HG03439 (cell line): ENCODE measurements at regions not wholly inside any gene's neighbourhood (a gene's known extent, or its start where the extent isn't known, plus 50 kb on each side); places are given as distances from the start of the nearest gene placed in this dataset.
"Not testable (repeated sequence)": the region's sequence is repeated elsewhere in the genome, so short reads cannot be mapped to it uniquely, and the experiment has no call there.

ENCODE experiments used
- ATAC-seq: cut with Tn5 transposase; IDR thresholded peaks from one replicate; pipeline ENCODE4 v1.9.1; 2021; ENCODE audit warnings: mild to moderate bottlenecking, moderate library complexity; ENCODE audit not compliant: unreplicated experiment

DNA sequence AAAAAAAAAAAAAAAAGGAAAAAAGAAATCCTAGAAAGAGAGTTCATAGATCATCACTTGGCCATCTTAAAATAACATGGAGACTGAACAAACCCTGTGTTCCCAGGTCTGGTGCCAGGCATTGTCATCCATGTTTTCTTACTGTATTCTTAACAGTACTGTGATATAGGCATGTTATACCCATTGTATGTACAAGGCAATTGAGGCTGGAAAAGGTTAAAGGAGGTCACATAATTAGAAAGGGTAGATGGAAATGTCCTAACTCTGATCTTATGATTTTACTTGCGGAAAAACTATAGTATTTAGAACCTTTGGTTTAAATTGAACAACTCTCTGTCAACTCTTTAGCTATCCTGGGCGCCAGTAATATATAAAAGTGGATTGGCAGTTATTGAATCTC lies 478.2 kb upstream of the RGS6 start:
- no peak for ATAC-seq

DNA sequence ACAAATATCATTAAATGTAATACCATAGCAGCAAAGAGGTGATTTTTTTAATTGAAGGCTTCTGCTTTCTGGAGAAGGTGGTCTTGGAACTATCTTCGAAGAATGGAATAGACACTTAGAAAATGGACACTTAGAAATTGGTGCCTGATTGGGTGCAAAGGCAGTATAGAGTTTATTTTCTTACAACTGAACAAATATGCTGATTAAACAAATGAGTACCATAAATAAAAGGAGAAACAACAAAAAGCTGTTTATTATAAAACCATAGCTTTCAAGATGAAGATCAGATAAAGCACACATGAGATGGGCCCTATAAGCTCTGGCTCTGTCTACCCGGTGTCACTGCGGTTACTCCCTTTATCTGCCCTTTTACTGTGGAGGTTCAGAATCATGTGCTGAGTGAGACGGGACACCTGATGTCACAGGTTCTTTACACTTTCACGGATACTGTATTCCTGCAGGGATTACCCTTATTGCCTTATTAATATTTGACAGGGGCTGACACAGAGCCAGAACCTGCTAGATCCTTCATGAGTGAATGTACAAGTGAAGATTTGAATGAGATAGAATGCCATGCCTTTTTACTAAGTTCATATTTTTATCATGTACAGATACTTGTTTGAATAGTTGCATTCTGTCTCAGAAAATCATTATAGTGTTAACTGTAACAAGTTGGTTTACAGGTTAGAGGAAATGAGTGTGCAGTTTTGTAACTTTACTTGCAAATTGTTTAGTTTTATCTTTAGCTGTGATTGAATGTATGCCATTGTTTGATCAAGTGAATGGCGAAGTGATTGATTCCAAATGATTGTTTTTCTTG lies 477.5 kb upstream of the RGS6 start:
- ATAC-seq: no peak

DNA sequence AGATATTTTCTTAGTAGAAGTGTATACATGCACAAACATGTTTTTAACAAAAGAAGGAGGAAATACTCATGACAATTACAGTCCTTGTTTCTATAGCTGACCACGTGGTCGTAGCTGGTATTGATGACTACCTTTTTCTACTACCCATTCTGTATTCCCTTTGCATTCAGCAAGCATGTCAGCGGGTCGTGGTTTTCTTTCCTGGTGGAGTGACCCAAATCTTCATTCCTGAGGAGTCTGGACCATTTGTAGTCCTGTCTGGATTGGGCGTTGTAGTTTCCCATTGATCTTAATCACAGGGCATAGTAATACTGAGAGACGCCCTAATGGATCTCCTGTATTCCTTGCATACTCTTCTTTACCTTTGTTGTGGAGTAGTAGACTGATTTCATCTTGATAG lies 472.1 kb upstream of the RGS6 start:
- no peak for ATAC-seq

DNA sequence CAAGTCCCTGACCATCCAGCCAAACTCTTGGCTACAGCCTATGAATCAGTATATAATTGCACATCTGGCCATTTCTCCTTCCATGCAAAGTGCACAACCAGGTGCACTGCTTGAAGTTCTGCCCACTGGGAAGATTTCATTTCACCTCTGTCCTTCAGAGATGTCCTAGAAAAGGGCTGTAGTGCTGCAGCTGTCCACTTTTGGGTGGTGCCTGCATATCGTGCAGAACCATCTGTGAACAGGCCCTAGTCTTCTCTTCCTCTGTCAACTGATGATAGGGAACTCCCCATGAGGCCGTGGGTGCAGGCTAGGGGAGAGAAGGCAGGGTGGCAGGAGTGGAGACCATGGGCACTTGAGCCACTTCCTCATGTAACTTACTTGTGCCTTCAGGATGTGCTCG lies 470.6 kb upstream of the RGS6 start:
- ATAC-seq: not testable (repeated sequence)

DNA sequence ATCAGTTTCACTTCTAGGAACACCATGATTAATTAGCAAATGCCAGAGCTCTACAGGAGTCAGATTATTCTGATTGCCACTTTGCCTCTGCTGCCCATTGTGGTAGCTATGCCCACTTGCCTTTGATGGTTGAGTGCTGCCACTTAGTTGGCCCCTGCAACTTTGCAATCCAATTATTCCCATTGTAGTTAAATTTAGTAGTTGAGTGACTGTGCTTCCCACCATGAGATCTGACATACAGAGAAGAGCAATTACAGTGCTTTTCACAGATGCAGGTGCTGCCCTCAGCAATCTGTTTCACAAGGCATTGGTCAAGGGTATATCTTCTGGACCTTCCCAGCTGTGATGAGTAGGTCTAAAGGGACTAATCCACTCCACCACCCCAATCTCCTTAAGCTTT lies 468.4 kb upstream of the RGS6 start:
- ATAC-seq: no peak

DNA sequence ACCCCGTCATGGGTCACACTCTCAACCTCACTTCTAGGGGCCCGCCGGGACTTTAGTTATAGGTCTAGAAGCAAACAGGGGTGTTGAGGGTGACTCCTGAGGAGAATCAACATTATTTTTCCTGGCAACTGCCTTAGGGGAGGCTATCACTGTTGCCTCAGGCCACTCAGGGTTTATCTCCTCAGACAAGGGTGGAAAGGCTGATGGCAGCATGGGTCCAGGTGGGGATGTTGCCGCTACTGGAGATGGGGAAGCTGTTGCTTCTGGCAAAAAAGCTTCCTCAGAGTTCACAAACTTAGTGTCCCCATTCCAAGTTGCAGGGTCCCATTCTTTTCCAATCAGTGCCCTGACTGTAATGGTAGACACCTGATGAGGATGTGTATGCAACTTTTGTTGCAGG lies 467.4 kb upstream of the RGS6 start:
- ATAC-seq: no peak

DNA sequence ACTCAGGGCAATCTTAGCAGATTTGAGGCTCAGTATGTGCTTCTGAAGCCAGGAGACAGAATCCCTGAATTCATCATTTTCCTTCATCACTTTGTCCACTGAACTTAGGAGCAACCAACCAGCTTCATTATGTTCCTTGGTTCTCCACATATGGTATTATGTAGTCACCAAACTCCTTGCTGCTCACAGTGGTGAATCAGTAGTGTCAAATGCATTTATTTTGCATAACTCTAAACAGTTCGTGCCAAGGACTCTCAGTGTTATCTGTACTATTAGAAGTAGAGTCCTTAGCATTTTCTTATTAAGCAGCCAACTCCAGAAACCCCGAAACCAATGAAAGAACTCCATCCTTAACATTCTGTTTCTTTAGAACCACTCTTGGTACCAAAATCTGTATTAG lies 466.9 kb upstream of the RGS6 start:
- ATAC-seq: no peak

DNA sequence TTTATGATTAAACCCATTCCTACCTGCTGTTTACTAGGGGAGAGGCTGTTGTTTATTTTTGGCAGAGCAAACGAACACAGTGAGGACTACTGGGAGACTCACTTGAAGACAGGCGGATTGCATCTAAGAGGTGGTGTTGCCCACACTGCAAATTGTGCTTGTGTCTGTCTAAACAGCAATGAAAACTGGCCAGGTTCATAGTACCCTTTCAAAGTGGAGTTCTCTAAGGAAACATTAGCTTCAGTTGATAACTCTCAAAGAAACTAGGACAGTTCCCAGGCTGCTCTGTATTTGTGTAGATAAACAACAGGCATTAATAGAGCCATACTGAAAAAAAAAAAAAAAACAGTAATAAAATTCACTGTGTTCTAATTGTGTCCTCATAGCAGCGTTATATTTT lies 466.0 kb upstream of the RGS6 start:
- ATAC-seq: no peak

DNA sequence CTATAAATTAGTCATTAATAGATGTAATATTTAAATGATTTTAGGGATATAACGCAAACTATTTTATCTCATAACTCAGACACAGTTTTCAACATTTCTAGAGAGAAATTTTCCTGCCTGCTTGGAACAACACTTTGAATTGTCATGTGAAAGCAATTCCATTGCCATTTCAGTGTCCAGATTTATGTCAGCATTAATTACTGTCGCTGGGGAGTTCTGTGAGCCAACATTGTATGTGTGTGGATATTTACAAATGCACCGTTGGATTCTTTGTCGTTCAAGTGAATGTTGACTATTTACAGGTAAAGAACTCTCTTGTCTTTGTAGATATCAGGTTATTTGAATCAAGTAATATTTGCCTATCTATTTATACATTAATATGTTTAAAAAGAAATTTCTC lies 465.3 kb upstream of the RGS6 start:
- ATAC-seq: no peak

DNA sequence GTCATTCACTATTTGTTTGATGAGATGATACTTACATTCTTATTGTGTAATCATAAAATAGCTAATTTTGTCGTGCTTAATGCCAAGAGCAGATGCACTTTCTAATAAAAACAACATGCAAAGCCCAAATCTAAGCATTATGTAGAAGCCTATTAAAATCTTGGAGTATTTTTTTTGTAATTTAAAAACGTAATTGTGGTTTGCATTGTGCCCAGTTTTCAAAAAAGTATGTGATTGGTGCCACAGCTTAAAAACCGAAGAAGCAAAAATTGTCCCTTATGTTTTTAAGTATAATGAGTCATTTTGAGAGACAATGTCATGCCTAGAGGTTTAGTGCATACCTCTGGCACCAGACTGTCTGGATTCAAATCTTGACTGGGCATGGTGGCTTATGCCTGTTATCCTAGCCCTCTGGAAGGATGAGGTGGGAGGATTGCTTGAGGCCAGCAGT lies 464.8 kb upstream of the RGS6 start:
- no peak for ATAC-seq

DNA sequence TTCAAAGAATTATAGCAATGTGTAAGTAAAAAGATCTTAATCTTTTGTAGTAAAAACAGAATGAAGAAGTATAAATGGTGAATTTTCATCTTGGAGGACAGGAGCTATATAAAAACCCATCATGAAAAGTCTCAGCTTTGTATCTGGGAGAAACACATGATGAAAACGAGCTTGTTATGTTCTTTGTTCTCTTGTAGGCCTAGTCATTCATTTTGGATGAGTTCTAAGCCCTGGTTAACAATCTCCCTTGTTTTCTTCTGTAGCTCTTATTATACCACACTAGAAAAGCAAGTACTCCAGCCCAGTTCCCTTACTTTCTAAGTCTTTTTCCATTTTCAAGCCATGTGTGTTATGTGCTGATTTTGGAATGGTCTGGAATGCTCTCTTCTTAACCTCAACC lies 463.5 kb upstream of the RGS6 start:
- ATAC-seq: no peak

DNA sequence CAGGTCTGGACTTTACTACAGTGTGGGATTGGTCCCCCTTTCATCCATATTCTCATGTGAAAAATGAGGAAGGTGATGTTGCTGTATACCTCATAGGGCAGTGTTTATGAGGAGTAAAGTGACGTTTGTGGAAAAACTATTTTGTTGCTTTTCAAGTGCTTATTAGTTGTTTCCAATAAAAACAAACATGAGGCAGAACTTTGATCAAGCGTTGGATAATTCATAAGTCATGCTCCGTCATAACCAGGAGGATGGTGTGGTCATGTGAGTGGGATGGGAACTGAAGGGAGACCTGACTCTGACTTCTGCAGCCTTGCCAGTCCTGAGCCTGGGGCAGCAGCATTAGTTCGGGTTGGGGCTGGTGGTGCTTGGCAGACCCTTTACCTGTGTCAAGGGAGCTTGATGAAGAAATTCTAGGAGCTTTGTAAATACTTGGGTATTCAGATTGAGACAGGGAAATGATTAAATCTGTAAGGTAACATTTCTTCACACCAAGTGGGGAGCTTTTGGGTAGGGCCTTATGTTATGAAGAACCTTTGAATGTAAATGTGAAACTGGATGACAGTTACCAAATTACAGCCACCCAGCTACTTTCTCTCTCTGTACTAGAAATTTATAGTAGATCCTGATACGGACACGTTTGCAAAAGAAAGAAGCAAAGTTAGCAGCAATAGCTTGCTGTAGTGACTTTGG lies 462.4 kb upstream of the RGS6 start:
- ATAC-seq: no peak

DNA sequence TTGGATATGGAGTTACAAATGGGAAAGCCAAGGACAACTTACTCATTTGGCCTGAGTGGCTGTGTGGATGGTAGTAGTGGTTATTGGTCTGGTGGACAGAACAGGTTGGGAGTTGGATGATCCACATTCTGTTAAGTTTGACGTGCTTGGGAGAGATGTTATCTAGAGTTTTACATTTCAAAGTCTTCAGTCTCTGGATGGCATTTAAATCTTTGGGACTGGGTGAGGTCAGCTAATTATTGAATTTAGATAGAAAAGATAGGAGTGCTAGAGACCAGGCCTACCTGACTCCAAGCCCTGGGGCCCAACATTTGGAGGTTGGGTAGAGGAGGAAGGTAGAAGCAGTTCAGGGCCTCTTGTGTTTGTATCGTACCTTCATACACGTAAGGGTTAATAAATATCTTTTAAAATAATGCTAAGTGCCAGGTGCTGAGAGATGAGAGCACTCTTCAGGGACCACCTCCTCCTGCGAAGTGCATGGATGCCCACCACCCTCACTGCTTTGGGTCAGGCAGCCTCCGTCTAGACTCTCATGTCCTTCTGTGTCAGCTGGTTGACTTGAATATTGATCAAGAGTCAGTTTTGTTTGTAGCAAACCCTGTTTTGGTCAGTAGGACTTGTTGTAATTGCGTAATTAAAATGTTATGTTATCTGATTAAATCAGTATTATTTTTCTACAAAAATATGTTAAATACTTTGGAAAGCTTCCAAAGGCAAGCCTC lies 460.4 kb upstream of the RGS6 start:
- ATAC-seq: no peak

DNA sequence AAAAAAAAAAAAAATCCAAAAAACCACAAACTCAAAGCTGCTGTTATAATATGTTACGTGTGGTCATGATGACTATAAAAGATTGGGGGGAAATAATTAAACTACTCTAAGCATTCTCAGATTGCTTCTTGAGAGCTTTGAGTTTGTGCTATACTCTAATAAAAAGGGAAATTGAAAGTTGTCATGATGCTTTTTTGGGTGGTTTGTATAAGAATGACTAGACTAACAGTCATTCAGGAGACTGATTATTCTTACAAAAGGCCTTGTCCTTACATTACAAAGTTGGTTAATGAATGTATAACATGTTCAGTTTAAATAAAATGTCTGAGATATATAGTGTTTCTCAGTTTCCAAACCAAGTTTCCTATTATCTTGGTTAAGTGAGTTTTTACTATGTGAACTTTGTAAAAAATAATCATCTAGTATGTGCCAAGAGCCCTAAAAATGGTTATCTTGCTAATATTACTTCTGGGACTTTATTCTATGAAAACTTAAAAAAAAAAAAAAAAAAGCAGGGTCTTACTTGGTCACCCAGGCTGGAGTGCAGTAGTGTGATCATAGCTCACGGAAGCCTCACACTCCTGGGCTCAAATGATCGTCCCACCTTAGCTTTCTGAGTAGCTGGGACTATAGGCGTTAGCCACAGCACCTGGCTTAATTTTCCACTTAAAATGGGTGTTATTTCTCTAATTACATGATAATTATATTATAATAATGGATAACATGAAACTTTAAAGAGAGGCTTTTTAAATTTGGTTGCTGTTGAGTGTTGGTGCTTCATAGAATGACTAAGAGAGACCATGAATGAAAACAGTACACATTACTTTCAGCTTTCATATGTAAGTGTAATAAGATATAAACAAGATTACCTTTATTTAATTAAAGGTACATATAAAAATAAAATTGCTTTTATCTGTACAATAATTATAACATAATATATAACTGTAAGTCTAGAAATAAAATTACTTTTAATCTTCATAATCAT lies 459.6 kb upstream of the RGS6 start:
- no peak for ATAC-seq

DNA sequence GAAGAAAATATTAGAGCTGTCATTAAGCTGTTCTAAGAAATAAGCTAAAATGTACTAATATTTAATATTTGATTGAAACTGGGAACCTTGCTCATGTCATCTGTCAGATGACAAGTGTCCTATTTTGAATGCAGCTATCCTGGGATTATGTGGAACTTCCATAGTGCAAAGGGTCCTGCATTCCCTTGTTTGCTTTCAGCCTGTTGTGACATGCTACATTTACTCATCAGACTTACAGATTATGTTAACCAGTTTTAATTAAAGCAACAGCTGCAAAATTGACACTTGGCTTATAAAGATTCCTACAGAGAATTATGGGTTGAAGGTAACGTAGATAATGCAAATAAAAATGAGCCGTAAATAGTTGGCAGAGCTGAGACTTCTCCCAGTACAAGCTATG lies 458.4 kb upstream of the RGS6 start:
- no peak for ATAC-seq

DNA sequence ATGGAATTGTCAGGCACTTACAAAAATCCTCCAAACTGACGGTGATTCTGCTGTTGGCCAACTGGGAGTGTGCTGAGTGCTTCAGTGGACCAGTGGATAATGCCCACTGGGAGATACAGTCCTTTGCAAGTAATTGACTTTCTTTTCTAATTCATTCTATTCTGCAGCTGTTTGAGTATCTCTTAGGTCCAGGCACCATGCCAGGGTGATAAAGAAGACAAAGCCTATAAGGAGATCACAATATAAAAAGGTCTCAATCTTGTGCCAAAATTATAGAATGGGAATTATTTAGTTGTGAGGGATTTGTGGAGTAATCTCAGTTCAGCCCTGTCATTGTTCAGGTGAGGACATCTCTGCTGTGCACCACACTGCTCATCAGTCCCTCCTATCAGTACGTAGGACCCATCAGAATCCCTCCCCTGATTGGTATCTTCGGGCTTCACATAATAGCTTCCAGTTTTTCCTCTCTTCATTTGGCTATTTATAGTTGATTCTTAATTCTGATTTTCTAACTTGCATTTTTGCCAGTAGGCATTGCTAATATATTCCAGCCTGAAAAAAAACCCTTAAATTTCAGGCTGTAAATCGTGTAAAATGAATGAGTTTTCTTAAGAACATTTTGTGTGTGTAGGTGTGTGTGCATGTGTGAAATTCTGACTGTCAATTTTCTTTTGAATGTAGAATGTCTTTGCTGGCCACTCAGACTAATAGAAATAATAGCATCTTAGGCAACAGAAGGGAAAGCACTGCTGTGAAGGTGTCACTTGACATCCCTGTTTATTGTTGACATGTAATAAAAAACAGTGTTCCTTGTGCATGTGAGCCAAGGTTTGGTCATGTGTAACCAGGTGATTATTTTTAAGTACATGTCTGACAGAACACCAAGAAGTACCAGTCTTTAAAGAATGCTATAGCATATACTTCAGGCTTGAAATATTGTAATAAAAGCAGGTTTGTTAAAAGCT lies 457.6 kb upstream of the RGS6 start:
- ATAC-seq: no peak

DNA sequence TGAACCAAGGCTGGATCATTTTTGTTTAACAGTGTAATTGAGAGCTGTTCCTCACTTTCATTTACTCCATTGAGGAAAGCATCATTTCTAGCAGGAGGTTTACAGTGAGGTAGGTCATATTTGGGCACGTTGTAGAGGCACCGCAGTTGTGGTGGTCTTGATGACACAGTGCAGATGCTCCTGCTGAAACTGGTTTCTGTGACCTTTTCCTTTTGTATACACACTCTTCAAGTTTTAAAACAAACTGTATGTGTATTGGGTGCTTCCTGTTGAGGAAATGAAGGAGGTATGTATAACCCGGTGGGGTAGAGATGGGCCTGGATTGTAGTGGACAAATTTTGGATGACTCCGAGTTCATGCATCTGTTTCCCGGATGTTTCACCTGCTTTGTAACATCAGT lies 456.3 kb upstream of the RGS6 start:
- no peak for ATAC-seq

DNA sequence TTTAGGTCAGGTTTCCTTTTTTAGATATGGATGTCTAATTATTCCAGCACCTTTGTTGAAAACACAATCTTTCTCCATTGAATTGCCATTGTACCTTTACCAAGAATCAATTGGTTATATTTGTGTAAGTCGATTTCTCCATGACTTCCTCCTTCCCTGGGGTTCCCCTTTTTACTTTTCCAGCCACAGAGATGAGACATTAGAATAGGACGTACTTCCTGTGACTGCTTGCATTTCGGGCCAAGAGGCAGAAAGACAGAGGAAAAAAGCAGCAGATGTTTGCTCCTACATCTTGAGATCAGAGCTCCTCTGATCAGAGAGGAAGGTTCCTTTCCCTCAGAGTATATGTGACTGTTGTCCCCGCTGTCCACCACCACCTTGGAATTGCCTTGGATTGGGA lies 453.7 kb upstream of the RGS6 start:
- ATAC-seq: no peak

DNA sequence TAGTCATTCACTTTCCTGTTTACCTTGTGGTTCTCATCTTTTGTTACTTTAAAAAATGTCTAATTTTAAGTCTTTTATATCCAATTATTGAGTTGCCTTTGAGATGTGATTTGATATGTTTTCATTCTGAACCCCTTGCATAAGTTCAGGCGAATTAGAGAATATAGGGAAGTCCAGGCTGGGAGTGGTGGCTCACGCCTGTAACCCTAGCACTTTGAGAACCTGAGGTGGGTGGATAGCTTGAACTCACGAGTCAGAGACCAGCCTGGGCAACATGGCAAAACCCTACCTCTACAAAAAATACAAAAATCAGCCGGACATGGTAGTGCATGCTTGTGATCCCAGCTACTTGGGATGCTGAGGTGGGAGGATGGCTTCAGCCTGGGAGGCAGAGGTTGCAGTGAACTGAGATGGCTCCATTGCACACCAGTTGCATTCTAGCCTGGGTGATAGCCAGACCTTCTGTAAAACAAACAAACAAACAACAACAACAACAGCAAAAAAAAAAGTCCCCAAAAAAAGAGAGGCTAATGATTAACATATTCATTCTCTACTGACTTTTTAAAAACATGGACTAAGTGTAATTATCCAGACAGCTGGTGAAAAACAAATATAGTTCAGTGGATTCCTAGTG lies 451.1 kb upstream of the RGS6 start:
- no peak for ATAC-seq
